ENCODE measurements at regions not wholly inside any gene's neighbourhood (a gene's known extent, or its start where the extent isn't known, plus 50 kb on each side); places are given as distances from the start of the nearest gene placed in this dataset.
"Not testable (repeated sequence)": the region's sequence is repeated elsewhere in the genome, so short reads cannot be mapped to it uniquely, and the experiment has no call there.

DNA sequence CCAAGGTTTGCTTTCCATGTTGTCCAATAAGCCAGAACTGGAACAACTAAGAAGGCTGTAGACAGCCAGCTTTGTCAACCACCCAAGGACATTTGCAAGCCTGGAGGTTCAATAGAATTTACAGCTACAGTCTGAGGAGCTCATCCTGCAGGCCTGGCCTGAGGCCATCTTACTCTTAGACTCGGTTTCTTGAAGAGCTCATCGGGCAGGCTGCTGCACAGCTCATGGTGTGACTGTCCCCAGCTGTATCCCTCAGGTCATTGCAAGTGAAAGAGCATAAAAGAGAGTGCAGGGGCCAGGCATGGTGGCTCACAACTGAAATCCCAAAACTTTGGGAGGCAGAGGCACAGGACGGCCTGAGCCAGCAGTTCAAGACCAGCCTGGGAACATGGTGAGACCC, 96.9 kb upstream of the FOXQ1 start:
- 67% methylated on average over 3 of the region's 3 CpGs for WGBS (ENCODE audit: insufficient coverage, low coverage, low lambda C conversion rate, missing lambda C conversion rate)
- DNase-seq (no peak), ATAC-seq (no peak)
- TF ChIP-seq, protein P1, sequence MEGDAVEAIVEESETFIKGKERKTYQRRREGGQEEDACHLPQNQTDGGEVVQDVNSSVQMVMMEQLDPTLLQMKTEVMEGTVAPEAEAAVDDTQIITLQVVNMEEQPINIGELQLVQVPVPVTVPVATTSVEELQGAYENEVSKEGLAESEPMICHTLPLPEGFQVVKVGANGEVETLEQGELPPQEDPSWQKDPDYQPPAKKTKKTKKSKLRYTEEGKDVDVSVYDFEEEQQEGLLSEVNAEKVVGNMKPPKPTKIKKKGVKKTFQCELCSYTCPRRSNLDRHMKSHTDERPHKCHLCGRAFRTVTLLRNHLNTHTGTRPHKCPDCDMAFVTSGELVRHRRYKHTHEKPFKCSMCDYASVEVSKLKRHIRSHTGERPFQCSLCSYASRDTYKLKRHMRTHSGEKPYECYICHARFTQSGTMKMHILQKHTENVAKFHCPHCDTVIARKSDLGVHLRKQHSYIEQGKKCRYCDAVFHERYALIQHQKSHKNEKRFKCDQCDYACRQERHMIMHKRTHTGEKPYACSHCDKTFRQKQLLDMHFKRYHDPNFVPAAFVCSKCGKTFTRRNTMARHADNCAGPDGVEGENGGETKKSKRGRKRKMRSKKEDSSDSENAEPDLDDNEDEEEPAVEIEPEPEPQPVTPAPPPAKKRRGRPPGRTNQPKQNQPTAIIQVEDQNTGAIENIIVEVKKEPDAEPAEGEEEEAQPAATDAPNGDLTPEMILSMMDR (IDR thresholded peaks at IDR 0.05), result no peak
- no peak for TF ChIP-seq POLR2A (IDR thresholded peaks at IDR 0.05)
- H3K4me3 ChIP-seq, result no peak overlapping the region
- no peaks in the 10 kb centered on the region for H3K27me3 ChIP-seq
- intact Hi-C loops (cut with DNase I), result no loop called here
- H3K9me3 ChIP-seq, result no peaks in the 10 kb centered on the region
- H3K4me1 ChIP-seq, result no peaks in the 10 kb centered on the region
- H3K27ac ChIP-seq, result no peak overlapping the region
- no peaks in the 10 kb centered on the region for H3K36me3 ChIP-seq

DNA sequence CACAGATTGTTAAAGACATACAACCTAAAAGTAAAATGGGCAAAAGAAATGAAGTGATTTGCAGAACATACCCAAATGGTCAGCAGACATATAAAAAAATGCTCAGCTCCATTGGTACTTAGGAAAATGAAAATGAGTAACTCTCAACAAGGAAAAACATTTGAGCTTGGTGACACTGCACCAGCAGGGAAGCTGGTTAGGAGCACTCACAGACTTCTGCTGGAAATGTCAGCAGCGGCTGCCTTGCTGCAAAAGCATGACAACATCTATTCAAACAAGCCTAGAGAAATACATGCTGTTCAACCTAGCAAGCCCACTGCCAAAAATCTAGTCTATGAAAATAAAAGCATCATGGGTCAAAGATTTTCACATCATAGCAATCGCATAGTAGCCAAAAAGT, 99.0 kb upstream of the FOXQ1 start:
- no peak for DNase-seq
- intact Hi-C loops (cut with DNase I), result no loop called here
- H3K9me3 ChIP-seq, result no peaks in the 10 kb centered on the region

DNA sequence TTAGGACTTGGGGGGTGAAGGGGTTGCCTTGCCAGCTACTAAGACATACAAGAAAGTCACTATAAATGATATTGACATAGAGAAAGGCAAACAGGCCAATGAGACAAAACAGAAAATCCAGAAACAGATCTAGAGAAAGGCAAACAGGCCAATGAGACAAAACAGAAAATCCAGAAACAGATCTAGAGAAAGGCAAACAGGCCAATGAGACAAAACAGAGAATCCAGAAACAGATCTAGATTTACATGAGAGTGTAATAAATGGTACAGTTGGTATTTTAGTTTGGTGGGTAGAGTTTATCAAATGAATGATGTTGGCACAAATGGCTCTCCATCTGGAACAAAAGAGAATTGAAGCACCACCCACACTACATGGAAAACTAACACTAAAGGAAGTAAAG, 99.8 kb upstream of the FOXQ1 start:
- intact Hi-C loops (cut with DNase I); H3K36me3 ChIP-seq; H3K4me1 ChIP-seq; H3K27ac ChIP-seq; H3K9me3 ChIP-seq; H3K27me3 ChIP-seq; H3K4me3 ChIP-seq; ATAC-seq; DNase-seq: not testable (repeated sequence)

More for the DNA sequence above, 99.0 kb upstream of the FOXQ1 start:
- ATAC-seq, result peak in 1 of 4 donors; percentile 86
- Histone ChIP-seq H3K27ac (no peak overlapping the region), H3K4me3 (no peak overlapping the region), H3K4me1 (no peaks in the 10 kb centered on the region), H3K27me3 (no peaks in the 10 kb centered on the region), H3K36me3 (no peaks in the 10 kb centered on the region)
- WGBS (ENCODE audit: insufficient coverage, low coverage, low lambda C conversion rate, missing lambda C conversion rate), result 25% methylated on average over 2 of the region's 2 CpGs
- TF ChIP-seq POLR2A (IDR thresholded peaks at IDR 0.05), result no peak
- TF ChIP-seq, protein P1 (IDR thresholded peaks at IDR 0.05), result no peak

DNA sequence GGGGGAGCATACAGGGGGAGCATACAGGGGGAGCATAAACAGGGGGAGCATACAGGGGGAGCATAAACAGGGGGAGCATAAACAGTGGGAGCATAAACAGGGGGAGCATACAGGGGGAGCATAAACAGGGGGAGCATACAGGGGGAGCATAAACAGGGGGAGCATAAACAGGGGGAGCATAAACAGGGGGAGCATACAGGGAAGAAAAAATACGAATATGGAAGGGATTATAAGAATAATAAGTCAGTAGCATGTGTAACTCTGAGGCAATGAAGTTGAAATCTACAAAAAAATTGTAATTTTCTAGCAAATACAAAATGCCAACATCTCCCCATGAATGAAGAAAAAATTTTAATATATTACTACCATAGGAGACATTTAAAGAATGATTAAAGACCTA, 101.3 kb upstream of the FOXQ1 start:
- H3K4me1 ChIP-seq; H3K36me3 ChIP-seq; H3K27ac ChIP-seq; H3K27me3 ChIP-seq; DNase-seq; H3K4me3 ChIP-seq; H3K9me3 ChIP-seq; intact Hi-C loops (cut with DNase I); ATAC-seq: not testable (repeated sequence)
- 33% methylated on average over 1 of the region's 1 CpG for WGBS (ENCODE audit: insufficient coverage, low coverage, low lambda C conversion rate, missing lambda C conversion rate)

DNA sequence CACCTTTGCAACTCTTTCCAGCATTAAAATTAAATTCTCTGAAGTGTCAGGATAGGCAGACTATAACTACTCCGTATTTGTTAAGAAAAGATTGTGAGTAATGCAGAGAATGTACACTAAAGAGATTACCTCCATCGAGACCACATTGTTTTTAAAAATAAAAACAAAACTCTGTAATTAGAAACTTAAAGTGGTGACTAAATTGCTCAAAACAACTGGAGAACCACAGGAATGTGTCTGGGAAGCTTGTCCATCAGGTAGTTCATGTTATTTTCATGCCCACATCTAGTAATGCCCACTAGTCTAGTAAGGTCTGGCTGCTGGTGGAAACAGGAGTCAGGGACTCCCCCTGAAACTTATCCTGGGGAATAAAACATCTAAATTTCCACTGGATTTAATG, 103.0 kb upstream of the FOXQ1 start:
- TF ChIP-seq, protein P1 (IDR thresholded peaks at IDR 0.05), result no peak
- no peak for TF ChIP-seq POLR2A (IDR thresholded peaks at IDR 0.05)
- ATAC-seq (no peak), DNase-seq (no peak)
- Histone ChIP-seq H3K9me3 (no peaks in the 10 kb centered on the region), H3K4me1 (no peaks in the 10 kb centered on the region), H3K4me3 (no peak overlapping the region), H3K27me3 (no peaks in the 10 kb centered on the region), H3K27ac (no peak overlapping the region), H3K36me3 (no peaks in the 10 kb centered on the region)
- intact Hi-C loops (cut with DNase I), result no loop called here
- WGBS (ENCODE audit: insufficient coverage, low coverage, low lambda C conversion rate, missing lambda C conversion rate), result 65% methylated on average over 2 of the region's 2 CpGs

DNA sequence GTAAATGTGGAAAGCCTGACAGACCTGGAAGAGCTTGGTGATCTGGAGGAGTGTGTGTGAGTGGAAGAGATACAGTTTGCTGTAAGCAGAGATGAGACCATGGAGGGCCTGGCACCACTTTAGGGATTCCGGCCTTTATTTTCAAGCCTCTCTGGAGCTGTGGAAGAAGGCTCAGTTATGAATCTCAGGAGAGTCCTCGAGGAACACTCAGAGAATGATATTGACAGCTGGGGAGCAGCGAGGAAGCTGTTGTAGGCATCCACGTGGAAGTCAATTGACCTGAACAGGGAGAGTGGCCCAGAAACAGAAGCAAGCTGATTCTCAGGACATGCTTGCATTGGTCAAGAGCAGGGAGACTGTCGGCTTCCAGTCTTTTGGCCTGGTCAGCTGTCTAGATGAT, 108.4 kb upstream of the FOXQ1 start:
- 64% methylated on average over 4 of the region's 5 CpGs for WGBS (ENCODE audit: insufficient coverage, low coverage, low lambda C conversion rate, missing lambda C conversion rate)
- no peaks in the 10 kb centered on the region for H3K27me3 ChIP-seq
- no peaks in the 10 kb centered on the region for H3K36me3 ChIP-seq
- H3K27ac ChIP-seq, result no peak overlapping the region
- DNase-seq, result no peak
- no peaks in the 10 kb centered on the region for H3K4me1 ChIP-seq
- intact Hi-C loops (cut with DNase I), result no loop called here
- H3K4me3 ChIP-seq, result no peak overlapping the region
- H3K9me3 ChIP-seq, result no peaks in the 10 kb centered on the region
- no peak for TF ChIP-seq POLR2A (IDR thresholded peaks at IDR 0.05)
- TF ChIP-seq, protein P1 (IDR thresholded peaks at IDR 0.05), result no peak
- no peak for ATAC-seq
